HG03432 (cell line): ENCODE measurements at regions not wholly inside any gene's neighbourhood (a gene's known extent, or its start where the extent isn't known, plus 50 kb on each side); places are given as distances from the start of the nearest gene placed in this dataset.
"Not testable (repeated sequence)": the region's sequence is repeated elsewhere in the genome, so short reads cannot be mapped to it uniquely, and the experiment has no call there.

Experiments used
- ATAC-seq: cut with Tn5 transposase; IDR thresholded peaks from one replicate; pipeline ENCODE4 v1.9.1; 2021; ENCODE audit warnings: mild to moderate bottlenecking, moderate library complexity; ENCODE audit not compliant: unreplicated experiment

DNA sequence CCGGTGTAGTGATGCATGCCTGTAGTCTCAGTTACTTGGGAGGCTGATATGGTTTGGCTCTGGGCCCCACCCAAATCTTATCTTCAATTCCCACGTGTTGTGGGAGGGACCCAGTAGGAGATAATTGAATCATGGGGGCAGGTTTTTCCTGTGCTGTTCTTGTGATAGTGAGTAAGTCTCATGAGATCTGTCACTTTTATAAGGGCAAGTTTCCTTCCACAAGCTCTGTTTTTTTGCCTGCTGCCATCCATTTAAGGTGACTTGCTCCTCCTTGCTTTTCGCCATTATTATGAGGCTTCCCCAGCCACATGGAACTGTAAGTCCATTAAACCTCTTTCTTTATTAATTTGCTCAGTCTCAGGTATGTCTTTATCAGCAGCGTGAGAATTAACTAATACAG, 566.7 kb upstream of the NECTIN3 start:
- ATAC-seq = no peak

DNA sequence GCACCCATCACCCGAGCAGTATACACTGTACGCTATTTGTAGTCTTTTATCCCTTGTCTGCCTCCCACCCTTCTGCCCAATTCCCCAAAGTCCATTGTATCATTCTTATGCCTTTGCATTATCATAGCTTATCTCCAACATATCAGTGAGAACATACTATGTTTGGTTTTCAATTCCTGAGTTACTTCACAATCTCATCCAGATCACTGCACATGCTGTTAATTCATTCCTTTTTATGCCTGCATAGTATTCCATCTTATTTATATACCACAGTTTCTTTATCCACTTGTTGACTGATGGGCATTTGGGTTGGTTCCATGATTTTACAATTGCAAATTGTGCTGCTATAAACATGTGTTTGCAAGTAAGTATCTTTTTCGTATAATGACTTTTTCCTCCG, 564.7 kb upstream of the NECTIN3 start:
- no peak for ATAC-seq

DNA sequence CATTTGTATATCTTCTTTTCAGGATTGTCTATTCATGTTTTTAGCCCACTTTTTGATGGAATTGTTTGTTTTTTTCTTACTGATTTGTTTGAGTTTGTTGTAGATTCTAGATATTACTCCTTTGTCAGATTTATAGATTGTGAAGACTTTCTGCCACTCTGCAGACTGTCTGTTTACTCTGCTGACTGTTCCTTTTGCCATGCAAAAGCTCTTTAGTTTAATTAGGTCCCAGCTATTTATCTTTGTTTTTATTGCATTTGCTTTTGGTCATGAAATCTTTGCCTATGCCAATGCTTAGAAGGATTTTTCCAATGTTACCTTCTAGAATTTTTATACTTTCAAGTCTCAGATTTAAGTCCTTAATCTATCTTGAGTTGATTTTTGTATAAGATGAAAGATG, 564.0 kb upstream of the NECTIN3 start:
- not testable (repeated sequence) for ATAC-seq

DNA sequence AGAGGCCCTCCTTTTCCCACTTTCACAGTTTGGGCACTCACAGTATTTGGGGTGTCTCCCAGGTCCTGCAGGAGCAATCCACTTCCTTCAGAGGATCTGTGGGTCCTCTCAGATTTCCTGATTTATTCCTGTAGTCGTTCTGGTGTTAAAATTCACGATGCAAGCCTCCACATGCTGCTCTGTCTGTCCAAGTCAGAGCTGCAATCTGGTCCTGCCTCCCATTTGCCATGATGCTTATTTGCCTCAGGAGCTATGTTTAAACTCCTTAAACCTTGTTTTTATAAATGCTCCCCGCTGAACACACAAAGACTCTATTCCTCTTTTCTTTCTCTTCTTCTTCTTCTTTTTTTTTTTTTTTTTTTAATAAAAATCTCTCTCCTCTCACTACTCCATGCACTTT, 558.7 kb upstream of the NECTIN3 start:
- no peak for ATAC-seq

DNA sequence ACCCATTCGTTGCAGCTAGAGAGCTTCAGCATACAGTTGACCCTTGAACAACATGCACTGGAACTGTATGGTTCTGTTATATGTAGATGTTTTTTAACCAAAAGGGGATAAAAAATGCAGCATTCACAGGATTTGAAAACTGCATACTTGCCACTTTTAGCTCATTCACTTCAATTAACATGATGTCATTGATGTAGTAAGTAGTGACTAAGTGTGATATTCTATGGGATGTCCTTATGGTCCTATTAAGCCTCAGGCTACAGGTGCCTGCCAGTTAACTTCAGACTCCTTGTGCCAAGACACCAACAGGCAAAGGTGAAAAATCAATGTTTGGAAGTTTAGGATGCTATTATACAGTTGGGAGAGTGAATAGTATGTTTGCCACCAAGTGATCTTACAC, 553.6 kb upstream of the NECTIN3 start:
- no peak for ATAC-seq

DNA sequence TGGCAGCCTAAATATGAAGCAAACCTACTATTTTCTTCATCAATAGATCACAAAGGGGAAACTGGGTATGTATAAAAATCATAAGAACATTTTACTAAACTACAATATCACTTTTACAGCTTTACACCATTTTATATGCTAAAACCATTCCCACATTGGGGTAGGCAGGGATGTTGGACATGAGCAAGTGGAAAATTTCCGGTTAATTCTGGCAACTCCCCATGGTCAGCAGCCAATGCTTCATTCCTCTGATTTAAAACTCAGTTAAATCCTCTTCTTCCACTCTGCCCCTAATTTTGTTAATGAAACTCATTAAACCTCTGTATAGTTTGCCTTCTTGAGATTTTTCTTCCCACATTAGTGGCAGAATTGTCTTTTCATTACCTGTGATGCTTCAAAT, 552.5 kb upstream of the NECTIN3 start:
- ATAC-seq = no peak

DNA sequence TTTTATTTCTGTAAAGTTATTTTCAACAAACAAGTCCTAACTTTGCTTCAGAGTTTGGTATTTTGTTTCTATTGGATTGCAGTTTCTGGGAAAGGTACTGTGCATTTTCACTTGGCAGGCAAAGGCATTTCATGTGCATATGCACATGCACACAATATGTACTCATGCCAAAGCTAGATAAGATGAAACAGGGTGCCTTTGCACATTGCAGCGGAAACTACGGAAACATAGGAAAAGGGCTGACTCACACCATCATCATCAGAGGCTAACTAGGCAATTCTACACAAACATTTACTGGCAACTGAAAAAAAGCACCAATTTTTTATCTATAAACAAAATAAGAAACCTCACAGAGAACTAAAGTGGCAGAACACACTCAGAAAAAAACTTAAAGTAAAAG, 550.6 kb upstream of the NECTIN3 start:
- no peak for ATAC-seq

DNA sequence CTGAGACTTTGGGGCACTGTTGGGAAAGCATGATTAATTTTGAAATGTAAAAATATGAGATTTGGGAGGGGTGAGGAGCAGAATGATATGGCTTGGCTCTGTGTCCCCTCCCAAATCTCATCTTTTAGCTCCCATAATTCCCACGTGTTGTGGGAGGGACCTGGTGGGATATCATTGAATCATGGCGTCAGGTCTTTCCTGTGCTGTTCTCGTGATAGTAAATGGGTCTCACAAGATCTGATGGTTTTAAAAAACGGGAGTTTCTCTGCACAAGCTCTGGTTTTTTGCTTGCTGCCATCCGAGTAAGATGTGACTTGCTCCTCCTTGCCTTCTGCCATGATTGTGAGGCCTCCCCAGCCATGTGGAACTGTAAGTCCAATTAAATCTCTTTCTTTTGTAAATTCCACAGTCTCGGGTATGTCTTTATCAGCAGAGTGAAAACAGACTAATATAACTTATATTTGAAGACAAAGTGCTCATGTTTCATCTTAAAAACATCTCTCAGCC, 546.0 kb upstream of the NECTIN3 start:
- ATAC-seq = not testable (repeated sequence)

DNA sequence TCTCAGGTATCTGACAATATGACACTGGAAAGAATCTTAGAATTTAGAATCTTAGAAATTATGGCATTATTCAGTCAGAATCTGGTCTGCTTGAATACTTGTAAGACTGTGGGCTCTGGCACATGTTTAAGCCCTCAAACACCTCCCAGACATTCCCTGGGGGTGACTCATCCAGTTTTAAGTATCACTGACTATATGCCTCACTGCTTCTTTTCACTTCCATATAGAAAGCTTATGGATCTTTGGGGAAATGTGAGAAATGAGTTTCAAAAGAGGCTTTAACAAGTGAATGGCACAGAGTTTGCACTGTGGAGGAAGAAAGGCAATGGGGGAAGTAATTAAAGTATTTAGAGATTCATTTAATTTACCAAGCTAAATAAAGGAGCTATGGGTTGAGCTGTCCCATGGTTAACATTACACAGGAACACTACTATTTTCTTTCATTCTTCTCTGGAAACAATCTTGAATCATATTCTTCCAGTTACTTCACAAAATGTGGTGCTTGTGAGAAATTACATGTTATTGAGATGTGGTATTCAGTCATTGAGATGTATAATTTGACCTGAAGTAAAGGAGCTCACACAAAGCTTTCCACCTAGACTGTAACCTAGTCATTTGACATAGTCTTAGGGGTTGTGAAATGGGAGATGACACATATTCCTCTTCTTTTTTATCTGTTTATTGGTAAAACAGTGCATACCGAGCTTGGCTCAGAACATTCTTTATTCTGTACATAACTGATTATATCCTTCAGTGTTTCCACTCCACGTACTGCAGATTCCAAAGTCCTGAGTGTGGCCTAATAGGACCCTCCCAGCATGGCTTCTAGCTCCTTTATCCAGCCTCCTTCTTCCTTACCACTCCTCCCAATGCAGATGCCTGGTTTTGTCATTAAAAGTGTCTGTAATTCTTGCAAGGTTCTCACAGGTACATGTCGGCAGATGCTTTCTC, 544.6 kb upstream of the NECTIN3 start:
- no peak for ATAC-seq

DNA sequence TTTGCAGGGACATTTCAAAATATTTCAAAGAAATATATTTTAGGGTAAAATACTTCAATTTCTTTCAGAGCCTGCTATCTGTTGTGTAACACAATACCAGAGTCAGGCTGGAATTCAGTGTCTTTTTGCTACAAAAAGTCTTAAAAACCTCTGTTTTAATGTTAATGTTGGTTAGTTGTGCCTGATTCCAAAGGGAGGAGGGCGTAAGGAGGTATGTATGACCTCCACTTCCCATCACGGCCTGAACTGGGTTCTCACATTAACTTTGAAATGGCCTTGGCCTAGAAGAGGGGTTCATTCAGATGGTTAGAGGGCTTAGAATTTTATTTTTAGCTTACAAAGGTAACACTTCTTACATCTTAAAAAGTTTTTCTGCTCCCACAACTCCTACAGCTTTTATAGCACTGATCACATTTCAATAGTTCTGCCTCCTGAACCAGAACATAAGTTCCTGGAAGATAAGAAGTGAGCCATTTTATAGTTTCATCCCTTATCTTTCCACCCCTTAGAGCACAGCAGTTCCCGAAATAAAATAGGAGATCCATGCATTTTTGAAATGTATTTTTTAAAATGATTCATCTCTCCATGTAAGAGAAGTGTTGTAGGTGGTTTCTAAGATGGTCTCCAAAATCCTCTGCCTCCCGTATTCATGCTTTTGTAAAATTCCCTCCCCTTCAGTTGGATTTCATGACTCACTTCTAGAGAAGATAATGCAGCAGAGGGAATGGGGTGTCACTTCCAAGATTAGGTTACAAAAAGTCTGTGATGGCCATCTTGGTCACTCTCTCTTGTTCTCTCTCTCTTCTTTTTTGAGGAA, 543.1 kb upstream of the NECTIN3 start:
- ATAC-seq = no peak

DNA sequence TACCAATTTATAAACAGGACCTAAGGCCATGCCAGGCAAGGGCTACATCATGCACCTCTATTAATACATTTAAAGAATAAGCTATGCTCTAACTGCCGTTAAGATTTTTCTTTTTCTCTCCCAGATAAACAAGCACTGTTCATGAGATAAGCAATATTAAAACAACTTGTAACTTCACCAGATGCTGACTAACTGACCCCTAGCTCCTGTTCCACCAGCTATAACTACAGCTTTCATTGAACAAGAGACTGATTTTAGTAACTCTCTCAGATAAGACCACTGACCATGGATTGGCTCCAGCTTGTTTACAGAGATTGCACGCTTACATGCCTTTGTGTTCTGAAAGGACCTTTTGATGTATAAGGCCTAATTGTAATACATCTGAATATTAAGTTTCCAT, 540.7 kb upstream of the NECTIN3 start:
- ATAC-seq = no peak

DNA sequence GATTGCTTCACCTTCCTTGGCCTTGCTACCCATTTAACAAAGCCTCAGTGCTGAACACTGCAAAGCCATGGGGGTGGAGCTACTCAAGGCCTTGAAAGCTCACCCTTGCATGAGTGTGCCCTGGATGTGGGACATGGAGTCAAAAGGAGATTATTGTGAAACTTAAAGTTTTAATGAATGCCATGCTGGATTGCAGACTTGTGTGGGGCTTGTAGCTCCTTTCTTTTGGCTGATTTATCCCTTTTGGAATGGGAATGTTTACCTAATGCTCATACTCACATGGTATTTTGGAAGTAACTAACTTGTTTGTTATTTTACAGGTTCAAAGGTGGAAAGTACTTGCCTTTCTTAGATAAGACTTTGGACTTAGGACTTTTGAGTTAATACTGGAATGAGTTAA, 538.5 kb upstream of the NECTIN3 start:
- no peak for ATAC-seq

DNA sequence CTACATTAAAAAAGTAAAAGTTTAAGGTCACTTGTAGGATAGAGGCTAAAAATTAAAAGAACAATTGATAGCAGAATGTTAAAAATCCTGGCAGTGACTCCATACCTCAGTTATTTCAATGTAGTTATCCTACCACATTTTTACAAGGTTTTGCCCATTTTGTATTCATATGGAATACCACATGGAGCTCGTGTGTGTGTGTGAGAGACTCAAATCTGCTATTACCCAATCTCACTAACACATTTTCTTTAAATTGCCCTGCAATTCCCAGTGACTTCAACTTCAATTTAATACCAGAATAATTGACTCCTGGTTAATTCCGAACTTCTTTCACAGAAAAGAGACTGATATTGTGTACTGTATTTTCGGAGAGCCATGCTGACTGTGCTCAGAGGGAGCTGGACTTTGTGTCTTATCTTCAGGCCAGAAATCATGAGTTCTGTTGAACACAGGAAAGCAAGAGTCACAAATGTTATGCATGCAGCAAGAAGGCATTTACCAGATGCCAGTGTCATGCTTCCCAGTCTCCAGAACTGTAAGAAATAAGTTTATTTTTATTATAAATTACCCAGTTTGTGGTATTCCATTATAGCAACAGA, 529.0 kb upstream of the NECTIN3 start:
- ATAC-seq = no peak

DNA sequence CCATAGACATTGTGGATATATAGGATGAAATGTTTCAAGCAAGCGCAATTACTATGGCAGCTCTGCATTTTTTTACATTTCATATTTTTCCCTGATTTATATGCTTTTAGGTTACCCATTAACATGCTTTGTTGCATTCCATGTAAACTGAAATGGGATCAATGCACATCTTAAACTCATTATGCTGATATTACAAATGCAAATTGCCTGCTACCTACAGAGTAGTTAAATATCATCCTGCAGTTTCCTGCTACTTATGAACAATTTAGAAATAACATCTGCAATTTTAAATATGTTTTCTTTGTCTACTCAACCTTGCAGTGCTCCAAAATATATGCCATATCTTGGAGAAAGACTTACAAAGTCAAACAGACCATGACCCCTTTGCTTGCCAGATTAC, 526.9 kb upstream of the NECTIN3 start:
- ATAC-seq = no peak

DNA sequence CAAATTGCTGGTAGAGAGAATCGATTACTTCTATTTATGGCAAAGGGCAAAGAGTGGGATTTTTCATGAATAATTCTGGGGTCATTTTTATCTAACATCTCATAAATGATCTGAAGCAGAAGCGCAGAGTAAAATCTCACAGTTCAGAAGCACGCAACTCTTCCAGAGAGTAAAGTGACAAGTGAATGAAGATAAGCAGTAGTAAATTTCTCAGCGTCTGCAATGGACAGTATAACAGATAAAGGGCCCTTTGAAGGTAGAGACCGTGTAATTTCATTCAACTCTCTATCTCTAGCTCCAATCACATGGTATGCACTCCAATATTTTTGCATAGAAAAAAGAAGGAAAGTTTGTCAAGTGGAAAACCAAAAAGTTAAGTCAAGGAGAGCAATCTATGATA, 521.1 kb upstream of the NECTIN3 start:
- no peak for ATAC-seq

DNA sequence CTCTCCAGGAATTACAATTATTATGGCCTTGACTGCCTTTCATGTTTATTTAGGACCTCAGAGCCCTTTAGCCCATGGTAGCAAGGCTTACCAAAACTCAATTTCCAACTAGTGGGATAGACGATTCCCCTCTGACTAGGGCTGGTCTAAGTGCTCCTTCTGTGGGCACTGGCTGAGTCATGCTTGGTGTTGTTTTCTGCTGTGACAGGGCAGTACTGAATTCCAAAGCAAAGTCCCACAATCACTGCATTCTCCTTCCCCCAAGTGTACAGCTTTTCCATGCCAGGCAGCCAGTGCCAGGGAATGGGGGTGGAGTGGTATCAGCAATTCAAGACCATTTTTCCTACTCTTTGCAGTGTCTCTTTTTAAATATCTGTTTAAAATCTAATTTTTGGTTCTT, 509.0 kb upstream of the NECTIN3 start:
- ATAC-seq = no peak

DNA sequence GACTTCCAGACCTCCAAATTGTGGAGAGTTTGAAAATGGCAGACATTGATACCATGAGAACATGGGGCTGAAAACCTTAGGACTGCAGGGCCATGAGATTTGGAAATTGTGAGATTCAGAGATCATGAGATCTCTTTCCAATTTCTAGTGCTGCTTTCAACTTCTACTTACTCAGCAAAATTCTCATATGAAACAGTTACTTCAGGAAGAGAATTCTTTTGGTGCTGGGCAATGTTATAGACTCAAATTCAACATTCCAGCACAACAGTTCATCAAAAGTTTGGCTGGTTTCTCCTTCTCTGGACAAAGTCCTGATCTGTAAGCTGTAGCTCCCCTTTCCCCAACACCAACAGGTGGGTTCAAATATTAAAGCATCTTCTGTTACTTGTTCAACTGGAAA, 506.9 kb upstream of the NECTIN3 start:
- ATAC-seq = no peak

DNA sequence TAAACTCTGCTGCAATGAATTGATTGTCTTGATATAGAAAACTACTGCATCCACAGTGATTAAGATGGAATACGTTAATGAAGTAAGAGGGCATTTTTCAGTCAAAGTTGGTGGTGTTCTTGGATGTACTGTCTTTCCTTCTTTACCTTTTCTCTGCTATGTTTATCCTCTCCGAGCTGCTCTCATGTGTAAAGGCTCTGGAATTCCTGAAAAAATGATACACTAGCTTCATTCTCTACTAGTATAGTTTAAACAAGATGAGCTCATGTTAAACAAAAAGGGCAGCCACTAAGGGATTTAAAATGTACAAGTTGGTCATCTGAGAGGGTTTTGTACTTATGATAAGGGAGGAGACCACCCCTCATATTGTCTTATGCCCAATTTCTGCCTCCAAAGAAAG, 504.6 kb upstream of the NECTIN3 start:
- no peak for ATAC-seq

DNA sequence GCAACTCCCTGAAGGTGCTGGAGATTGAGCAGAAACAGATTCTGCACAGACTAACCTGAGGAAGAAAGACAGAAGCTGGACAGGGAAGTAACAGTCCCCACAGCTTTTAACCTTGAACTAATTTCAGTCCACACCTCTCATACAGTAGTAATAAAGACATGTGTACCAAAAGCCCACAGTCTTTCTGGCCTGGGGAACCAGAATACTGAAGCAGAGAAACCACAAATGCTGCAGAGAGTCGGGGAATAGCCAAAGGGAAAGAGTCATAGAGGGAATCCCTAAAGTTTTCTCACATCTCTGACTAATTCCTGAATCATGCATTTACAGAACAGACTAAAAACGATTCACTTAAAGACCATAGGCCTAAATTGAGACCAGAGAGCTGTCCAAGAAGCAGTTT, 503.4 kb upstream of the NECTIN3 start:
- ATAC-seq = peak; percentile 88

DNA sequence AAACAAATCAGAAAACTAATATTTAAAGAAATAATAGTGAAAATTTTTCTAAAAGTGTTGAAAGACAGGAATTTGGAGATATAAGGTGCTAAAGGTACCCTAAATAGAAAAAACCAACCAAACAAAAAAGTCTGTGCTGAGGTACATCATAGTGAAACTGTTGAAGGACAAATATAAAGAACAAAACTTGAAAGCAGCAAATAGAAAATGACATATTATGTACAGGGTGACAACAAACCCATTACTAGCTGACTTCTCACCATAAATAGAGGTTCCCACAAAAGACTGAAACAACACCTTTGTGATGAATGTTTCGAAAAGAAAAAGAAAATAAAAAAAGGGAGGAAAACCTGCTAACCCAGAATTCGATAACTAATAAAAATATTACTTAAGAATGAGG, 502.5 kb upstream of the NECTIN3 start:
- ATAC-seq = peak; percentile 81

DNA sequence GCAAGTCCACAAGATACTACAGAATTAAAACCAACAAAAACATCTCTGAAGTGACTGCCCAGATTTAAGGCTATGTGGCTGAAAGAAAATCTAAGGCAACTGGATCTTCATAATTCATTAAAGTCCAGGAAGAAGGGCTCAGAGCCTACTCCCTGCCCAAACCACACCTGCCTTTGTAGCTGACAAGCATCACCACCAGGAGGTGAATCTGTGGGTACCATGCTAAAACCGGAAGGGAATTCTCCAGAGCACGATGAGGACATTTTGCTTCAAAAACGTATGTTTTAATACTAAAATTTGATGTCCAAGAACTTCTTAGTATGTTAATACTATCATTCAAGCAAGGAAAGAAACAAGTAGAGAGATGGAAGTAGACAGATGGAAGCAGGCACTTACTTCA, 495.9 kb upstream of the NECTIN3 start:
- ATAC-seq = no peak
